ENCODE measurements at regions not wholly inside any gene's neighbourhood (a gene's known extent, or its start where the extent isn't known, plus 50 kb on each side); places are given as distances from the start of the nearest gene placed in this dataset.

DNA sequence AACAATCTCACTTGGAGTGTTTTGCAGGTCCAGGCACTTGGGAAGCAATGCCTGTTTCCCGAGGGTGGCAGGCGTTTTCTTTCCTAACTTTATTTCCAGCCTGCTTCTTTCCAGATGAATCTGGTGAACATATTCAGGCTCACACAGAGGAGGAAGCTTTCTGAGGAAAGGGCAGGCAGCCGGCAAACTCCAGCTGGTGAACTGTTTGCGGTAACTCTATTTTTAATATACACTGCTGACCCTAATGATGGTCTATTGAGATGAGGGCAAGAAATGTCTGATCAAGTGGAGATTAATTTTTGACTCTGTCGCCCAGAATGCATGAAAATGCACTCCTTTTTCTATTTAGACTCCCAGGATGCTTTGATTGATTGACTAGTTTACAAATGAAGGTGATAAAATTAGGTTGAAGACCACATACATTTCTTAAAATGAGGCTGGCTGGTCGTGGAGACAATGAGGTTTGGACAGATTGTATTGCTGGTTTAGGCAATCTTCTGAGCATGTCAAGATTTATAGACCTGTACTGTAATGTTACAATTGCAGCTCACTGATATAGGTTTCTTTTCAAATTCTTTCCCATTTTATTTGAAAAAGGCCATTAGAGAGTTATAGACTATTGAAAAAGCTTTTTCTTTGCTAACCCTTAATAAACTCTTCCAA lies 153.8 kb downstream of the ATG4C start:
- TF ChIP-seq, protein P1, sequence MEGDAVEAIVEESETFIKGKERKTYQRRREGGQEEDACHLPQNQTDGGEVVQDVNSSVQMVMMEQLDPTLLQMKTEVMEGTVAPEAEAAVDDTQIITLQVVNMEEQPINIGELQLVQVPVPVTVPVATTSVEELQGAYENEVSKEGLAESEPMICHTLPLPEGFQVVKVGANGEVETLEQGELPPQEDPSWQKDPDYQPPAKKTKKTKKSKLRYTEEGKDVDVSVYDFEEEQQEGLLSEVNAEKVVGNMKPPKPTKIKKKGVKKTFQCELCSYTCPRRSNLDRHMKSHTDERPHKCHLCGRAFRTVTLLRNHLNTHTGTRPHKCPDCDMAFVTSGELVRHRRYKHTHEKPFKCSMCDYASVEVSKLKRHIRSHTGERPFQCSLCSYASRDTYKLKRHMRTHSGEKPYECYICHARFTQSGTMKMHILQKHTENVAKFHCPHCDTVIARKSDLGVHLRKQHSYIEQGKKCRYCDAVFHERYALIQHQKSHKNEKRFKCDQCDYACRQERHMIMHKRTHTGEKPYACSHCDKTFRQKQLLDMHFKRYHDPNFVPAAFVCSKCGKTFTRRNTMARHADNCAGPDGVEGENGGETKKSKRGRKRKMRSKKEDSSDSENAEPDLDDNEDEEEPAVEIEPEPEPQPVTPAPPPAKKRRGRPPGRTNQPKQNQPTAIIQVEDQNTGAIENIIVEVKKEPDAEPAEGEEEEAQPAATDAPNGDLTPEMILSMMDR (IDR thresholded peaks at IDR 0.05; ENCODE audit: low read depth, low read length): no peak
- DNase-seq (ENCODE audit: extremely low read depth, low read depth): no peak

DNA sequence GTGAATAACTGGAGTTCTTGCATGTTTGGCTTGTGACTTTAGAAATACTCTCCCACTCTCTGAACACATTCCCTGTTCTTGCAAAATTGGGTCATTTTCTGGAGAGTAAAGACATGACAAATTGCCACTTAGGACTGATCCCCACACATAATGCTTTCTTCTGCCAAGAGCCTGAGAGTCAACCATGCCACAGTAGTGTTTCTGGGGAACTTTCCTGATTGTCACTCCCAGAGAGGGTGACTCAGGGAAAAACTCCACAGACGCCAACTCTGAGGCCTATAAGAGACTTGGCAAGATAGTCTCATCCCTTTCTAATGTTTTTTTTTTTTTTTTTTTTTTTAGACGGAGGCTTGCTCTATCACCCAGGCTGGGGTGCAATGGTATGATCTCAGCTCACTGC lies 157.8 kb downstream of the ATG4C start:
- TF ChIP-seq, protein P1 (IDR thresholded peaks at IDR 0.05; ENCODE audit: low read depth, low read length): no peak
- no peak for DNase-seq (ENCODE audit: extremely low read depth, low read depth)

DNA sequence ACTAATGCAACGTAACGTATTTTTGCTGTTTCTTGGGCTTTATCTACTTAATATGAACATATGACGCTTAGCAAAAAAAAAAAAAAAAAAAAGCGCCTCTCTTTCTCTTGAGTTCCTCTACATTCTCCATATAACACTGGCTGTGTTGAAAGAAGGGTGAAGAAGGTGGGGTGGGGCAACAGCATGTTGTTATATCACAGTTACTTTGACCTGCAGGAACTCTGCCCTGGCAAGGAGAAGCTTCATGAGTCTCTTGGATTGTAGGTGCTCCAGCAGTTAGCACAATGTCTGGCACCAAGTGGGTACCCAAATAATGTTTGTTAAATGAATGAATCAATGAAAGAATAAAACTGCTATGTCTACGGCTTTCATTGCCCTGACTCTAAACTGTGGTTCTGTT lies 162.6 kb downstream of the ATG4C start:
- no peak for DNase-seq (ENCODE audit: extremely low read depth, low read depth)
- TF ChIP-seq, protein P1 (IDR thresholded peaks at IDR 0.05; ENCODE audit: low read depth, low read length): no peak

DNA sequence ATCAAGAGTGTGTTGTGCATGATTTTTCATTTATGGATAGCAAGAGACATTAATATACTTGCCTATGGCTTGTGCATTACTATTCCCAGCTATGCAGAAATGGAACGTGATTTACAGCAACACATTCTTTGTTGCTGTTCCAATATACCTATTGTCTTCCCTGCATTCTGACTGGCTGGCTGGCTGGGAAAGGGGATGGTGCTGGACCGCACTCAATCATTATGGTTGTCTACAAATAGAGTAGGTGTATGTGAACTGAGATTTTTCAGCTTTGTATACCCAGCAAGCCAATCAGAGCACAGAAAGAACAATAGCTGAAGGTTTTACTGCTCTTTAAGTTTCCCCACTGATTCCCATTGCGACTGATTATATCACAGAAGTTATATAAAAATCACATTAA lies 167.5 kb downstream of the ATG4C start:
- no peak for DNase-seq (ENCODE audit: extremely low read depth, low read depth)
- TF ChIP-seq, protein P1 (IDR thresholded peaks at IDR 0.05; ENCODE audit: low read depth, low read length): no peak

DNA sequence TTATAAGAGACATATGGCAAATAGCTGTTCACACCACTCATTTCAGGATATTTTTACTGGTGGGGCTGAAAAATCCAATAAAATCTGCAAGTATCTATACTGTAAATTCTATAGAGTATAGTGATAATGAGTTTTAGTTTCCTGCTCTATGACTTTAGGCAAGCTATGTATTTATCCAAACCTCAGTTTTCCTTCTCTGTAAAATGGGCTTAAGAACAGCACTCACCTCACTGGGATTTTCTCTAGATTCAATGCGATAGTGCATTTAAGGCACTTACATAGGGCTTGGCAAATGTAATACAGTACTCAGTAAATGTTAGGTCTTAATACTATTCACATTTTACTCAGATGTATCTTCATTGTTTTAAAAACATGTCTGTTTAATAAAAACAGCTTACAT lies 168.7 kb downstream of the ATG4C start:
- TF ChIP-seq, protein P1 (IDR thresholded peaks at IDR 0.05; ENCODE audit: low read depth, low read length): no peak
- no peak for DNase-seq (ENCODE audit: extremely low read depth, low read depth)

DNA sequence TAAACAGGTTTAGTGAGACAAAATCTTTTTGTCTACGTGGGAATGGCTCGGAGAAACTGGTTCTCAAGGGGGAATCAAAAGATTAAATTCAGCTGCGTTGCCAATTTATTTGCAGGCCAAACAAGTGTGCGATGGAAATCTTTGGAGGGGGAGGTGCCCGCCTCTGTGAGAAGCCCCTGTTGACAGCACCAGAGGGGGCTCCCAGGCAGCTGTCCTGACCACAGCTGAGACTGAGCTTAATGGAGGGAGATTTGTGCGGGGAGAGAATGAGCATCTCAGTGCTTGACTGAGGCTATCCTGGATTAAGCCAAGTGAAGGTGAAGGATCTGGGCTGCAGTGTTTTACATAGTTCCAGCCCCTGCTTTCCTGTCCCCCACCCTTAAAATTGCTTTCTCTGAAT lies 169.7 kb downstream of the ATG4C start:
- DNase-seq (ENCODE audit: extremely low read depth, low read depth): no peak
- TF ChIP-seq, protein P1 (IDR thresholded peaks at IDR 0.05; ENCODE audit: low read depth, low read length): no peak

DNA sequence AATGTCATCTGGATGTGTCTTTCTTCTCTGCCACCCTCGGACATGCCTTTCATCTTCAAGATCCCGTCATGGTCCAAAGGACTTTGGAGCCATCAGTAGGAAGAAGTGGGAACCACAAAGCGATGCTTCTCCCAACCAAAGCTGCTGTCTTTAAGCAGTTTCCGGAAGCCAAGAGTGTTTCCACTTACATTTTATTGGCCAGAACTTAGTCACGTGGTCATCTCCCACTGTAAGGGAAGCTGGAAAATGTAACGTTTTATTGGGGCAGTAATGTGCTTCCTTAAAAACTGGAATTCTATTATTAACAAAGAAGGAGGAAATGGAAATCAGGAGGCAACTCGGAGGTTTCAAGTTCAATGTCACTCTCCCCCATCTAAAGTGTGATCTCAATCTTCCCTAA lies 170.8 kb downstream of the ATG4C start:
- no peak for DNase-seq (ENCODE audit: extremely low read depth, low read depth)
- TF ChIP-seq, protein P1 (IDR thresholded peaks at IDR 0.05; ENCODE audit: low read depth, low read length): no peak

Measured in AG09319 (cell line).